Limb (tissue), 2 donors: ENCODE measurements at regions not wholly inside any gene's neighbourhood (a gene's known extent, or its start where the extent isn't known, plus 50 kb on each side); places are given as distances from the start of the nearest gene placed in this dataset.

ENCODE experiments used
- DNase-seq, 2 donors: peaks; one replicate each; pipeline ENCODE4 v3.0.0-alpha.2; 2016; ENCODE audit errors: extremely low spot score in 2 of 2

GRCh38 chr1:217373761-217374701 is 256.9 kb downstream of the GPATCH2 start:
- no peak for DNase-seq

- DNase-seq: no peak
Observed at GRCh38 chr1:217372049-217372970, 258.6 kb downstream of the GPATCH2 start.

GRCh38 chr1:217370757-217371156 is 260.1 kb downstream of the GPATCH2 start:
- DNase-seq: no peak

- DNase-seq: no peak
Observed at GRCh38 chr1:217369996-217370551, 260.8 kb downstream of the GPATCH2 start.

GRCh38 chr1:217369271-217369981 is 261.5 kb downstream of the GPATCH2 start:
- DNase-seq: no peak

GRCh38 chr1:217364220-217364619 is 266.7 kb downstream of the GPATCH2 start:
- DNase-seq: no peak

DNA sequence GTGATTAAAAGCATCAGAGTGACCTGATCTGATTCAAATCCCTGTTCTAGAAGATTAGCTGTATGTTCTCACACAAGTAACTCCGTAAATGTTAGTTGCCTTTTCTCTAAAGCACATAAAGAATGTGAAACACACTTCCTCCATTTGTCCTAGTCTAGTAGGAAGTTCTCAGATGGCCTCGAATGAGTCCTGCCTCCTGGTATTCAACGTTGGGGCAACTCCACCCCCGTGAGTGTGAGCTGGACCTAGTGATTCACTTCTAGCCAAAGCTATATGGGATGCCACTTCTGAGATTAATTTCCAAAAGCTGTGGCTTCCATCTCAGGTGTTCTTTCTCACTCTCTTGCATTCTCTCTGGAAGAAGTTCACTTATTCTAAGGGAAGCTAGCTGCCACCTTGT is 267.6 kb downstream of the GPATCH2 start:
- no peak for DNase-seq

DNA sequence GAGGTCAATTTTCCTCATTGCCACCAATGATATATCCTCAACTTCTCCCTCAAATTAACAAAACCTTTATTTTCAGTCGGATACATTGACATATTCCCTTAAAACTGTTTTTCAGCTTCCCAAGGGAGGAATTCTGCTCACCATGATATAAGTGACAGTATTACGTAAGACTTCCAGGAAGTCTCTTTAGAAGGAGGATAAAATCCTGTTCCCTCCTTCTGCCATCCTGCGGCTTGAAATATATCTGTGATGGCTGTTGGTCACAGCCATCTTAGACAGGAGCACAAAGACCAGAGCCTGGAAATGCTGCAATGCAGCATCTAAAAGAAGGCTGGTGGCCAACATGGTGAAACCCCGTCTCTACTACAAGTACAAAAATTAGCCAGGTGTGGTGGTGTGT is 270.4 kb downstream of the GPATCH2 start:
- DNase-seq: no peak

DNA sequence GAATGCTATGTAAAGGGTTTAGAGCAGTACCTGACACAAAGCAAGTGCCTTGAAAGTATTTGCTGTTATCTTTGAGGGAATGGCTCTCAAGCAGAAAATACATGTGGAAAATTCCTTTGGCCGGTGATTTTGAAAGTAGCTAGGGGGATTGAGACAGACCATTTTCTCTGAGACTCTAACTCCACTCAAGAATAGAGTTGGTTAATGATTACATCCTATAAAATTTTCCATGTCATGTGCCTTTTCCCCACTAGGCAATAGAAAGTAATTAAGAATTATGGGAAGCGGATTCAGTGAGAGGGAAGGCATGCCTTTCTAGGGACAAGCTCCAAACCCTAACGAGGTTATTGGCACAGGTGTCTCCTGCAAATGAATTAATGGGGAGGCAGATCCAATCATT is 276.0 kb downstream of the GPATCH2 start:
- DNase-seq: no peak

DNA sequence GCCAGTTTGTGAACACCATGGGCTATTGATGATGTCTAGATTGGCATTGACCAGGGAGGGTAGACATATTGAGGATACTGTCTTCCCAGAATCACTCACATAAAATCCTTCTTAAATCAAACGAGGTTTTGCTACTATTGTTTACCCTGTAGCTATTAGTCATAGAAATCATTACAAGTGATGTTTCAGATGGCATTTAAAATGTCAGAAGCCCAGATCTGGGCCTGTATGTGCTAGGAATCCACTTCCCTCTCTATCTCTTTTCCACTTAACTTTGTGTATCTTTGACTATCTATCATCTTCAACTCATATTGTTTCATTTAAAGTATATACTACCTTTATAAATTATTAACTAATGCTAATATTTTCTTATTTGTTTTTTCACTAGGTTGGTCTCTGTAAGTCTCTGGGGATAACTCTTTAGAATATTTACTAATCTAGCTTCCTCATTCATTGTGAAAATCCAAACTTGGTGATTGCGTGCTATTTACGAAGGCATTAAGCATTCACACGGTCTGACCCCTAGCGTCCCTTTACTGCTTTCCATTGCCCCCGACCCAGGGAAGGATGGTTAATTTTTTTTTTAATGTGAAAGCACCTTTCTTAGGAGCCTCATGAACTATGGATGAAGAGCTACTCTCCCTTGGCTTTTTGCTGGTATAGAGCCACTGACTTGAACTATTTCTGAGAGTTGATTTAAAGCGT is 281.8 kb downstream of the GPATCH2 start:
- no peak for DNase-seq

DNA sequence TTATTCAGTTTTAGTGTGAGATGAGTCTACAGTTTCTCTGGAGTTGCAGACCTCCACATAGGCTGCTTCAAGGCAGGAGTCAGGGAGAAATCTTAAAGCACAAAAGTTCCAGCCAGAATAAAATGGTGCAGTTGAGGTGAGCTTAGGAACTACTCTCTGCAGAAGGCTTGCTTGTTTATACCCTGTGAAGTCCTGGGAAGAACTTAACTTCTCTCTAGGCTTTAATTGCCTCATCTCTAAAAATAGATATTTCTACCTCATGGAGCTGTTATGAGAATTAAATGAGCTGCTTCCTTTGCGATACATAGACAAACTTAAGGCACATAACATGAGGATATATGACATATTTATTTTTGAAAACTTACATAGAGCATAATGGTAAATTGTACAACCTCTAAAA is 286.2 kb downstream of the GPATCH2 start:
- DNase-seq: no peak

DNA sequence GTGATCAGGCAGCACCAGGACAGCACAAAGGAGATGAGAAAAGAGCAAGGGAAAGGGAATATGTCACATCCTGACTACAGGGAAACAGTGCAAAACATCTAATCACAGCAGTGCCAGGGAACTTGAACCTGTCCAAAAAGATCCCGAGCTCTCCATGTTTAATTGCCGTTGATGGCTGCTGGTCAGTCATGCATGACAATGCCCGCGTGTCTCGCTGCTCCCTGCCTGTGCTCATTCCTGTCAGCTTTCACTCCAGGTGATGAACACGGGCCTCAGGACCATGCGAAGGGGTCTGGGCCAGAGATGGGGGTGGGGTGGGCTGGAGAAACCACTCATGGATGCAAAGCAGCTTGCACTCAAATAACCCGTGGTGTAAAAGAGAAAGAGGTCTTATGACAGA is 287.0 kb downstream of the GPATCH2 start:
- no peak for DNase-seq

GRCh38 chr1:217342105-217342504 is 288.8 kb downstream of the GPATCH2 start:
- DNase-seq: no peak

DNA sequence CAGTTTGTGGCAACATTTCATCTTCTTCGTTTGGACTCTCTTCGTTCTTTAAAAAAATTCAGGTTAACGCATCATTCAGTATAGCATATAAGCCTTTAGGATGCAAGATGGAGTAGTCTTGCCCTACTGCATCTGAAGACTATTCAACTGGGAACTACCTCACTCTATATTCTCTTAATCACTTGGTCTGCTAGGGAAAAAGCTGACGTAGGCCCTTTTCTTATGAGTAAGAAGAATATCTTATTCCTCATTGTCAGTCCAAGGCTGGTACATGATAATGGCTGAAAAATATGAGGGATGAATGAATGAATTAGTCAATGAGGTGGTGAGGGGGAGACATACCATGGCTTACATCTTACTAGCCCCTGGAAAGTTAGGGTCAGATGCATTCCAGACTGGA is 294.2 kb downstream of the GPATCH2 start:
- DNase-seq: no peak

- peak in 1 of 2 donors; percentile 36 for DNase-seq
Observed at GRCh38 chr1:217333939-217334338, 297.0 kb downstream of the GPATCH2 start.

GRCh38 chr1:217332431-217333065 is 298.3 kb downstream of the GPATCH2 start:
- no peak for DNase-seq

DNA sequence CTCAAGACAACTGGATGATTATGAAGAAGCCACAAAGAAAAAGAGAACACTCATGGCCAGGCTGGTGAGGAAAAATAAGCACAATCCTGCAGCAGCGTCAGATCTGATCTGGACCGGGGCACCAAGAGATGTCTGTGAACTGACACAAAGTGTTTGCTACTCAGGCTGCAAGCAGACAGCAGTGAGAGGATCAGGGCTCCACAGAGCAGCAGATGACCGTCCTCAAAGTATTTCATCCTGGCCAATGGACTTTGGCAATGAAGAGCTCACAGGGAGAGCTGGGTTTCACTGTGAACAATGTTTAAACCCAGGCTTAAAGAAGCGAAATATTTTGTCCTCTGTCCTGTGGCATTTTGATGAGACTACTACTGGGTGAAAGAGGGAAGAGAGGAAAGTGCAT is 299.2 kb downstream of the GPATCH2 start:
- no peak for DNase-seq

DNA sequence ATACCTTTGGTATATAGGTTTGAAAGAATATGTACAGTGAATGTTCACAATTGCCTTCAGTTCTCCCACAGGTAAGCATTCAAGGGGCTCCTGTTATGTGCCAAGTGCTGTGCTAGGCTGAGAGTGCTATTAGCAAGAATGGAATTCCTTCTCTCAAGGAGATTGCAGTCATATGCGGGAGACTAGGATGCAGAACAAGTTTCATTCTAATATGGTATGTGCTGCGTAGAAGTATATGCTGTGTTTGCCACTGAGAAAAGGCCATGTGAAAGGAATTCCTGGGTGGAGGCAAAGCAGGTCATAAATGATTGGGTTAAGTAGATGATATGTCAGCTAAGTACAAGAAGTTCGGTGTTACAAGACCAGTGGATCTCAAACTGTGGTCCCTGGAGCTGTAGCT is 303.0 kb downstream of the GPATCH2 start:
- DNase-seq: no peak

DNA sequence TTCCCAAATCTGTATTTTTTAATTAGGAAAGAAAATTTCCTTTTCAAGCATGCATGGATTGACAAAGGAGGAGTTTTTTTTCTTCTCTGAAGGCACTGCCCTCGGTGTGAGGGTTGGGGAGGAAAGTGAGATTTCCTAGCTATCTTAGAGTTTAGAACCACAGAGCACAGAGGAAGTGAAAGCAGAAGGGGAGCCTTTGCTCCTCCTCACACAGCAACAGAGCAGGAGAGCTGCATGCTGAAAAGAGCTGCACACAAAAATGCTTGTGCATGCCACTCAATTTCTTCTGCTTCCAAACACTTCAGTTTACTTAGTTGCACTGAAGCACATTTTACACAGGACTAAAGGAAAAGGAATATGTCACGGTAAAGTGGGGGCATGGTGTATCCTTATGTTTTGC is 308.1 kb downstream of the GPATCH2 start:
- no peak for DNase-seq

DNA sequence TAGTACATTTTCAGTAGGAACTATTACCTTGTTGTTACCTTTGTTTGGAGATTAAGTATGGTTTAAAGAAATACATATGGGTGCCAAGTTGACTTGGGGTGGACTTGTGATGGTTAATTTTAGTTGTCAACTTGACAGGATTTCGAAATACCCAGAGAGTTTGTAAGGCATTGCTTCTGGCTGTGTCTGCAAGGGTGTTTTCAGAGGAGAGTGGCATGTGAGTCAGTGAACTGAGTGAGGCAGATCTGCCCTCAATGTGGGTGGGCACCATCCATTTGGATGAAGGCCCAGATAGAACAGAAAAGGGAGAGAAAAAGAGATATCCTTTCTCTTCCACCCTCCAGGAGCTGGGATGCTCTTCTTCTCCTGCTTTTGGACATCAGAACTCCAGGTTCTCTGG is 315.5 kb downstream of the GPATCH2 start:
- DNase-seq: no peak
